ENCODE measurements at regions not wholly inside any gene's neighbourhood (a gene's known extent, or its start where the extent isn't known, plus 50 kb on each side); places are given as distances from the start of the nearest gene placed in this dataset.

GRCh38 chr10:21144047-21144446 is 246.9 kb upstream of the NEBL start:
- H2AFZ ChIP-seq (ENCODE audit: low read depth, low read length) = no peak overlapping the region
- H3K9me3 ChIP-seq (ENCODE audit: insufficient read depth, low read length) = no peaks in the 10 kb centered on the region
- no peak overlapping the region for H3K9ac ChIP-seq (ENCODE audit: low read length)
- no peaks in the 10 kb centered on the region for H3K79me2 ChIP-seq (ENCODE audit: low read length)
- no peak for TF ChIP-seq CTCF (IDR thresholded peaks at IDR 0.05; ENCODE audit: low read depth, low read length)
- no peak for TF ChIP-seq EZH2phosphoT487 (IDR thresholded peaks at IDR 0.05; ENCODE audit: low read depth)
- H3K4me1 ChIP-seq (ENCODE audit: low read length) = no peaks in the 10 kb centered on the region
- H3K27me3 ChIP-seq (ENCODE audit: low read depth, low read length) = no peaks in the 10 kb centered on the region
- no peak overlapping the region for H3K4me3 ChIP-seq (ENCODE audit: low read length)
- H3K36me3 ChIP-seq (replicated peaks; ENCODE audit: low read depth, low read length) = no peaks in the 10 kb centered on the region
- no peaks in the 10 kb centered on the region for H4K20me1 ChIP-seq (ENCODE audit: insufficient read depth, low read length)
- H3K4me2 ChIP-seq (ENCODE audit: low read length) = no peak overlapping the region
- H3K27ac ChIP-seq (ENCODE audit: low read length) = no peak overlapping the region

GRCh38 chr10:21141946-21142492 is 244.9 kb upstream of the NEBL start:
- Histone ChIP-seq H3K9me3 (ENCODE audit: insufficient read depth, low read length) (no peaks in the 10 kb centered on the region), H3K36me3 (replicated peaks; ENCODE audit: low read depth, low read length) (no peaks in the 10 kb centered on the region), H3K4me1 (ENCODE audit: low read length) (no peaks in the 10 kb centered on the region), H4K20me1 (ENCODE audit: insufficient read depth, low read length) (no peaks in the 10 kb centered on the region), H3K79me2 (ENCODE audit: low read length) (no peaks in the 10 kb centered on the region), H3K4me2 (ENCODE audit: low read length) (no peak overlapping the region), H3K4me3 (ENCODE audit: low read length) (no peak overlapping the region), H3K9ac (ENCODE audit: low read length) (no peak overlapping the region), H3K27me3 (ENCODE audit: low read depth, low read length) (no peaks in the 10 kb centered on the region), H2AFZ (ENCODE audit: low read depth, low read length) (no peak overlapping the region), H3K27ac (ENCODE audit: low read length) (no peak overlapping the region)
- TF ChIP-seq CTCF (IDR thresholded peaks at IDR 0.05; ENCODE audit: low read depth, low read length) (no peak), EZH2phosphoT487 (IDR thresholded peaks at IDR 0.05; ENCODE audit: low read depth) (no peak)

GRCh38 chr10:21138769-21139340 is 241.7 kb upstream of the NEBL start:
- Histone ChIP-seq H3K9me3 (ENCODE audit: insufficient read depth, low read length) (no peaks in the 10 kb centered on the region), H3K4me3 (ENCODE audit: low read length) (no peak overlapping the region), H4K20me1 (ENCODE audit: insufficient read depth, low read length) (no peaks in the 10 kb centered on the region), H3K4me1 (ENCODE audit: low read length) (no peaks in the 10 kb centered on the region), H2AFZ (ENCODE audit: low read depth, low read length) (no peak overlapping the region), H3K79me2 (ENCODE audit: low read length) (no peaks in the 10 kb centered on the region), H3K36me3 (replicated peaks; ENCODE audit: low read depth, low read length) (no peaks in the 10 kb centered on the region), H3K27ac (ENCODE audit: low read length) (no peak overlapping the region), H3K9ac (ENCODE audit: low read length) (no peak overlapping the region), H3K27me3 (ENCODE audit: low read depth, low read length) (no peaks in the 10 kb centered on the region), H3K4me2 (ENCODE audit: low read length) (no peak overlapping the region)
- no peak for TF ChIP-seq EZH2phosphoT487 (IDR thresholded peaks at IDR 0.05; ENCODE audit: low read depth)
- TF ChIP-seq CTCF (IDR thresholded peaks at IDR 0.05; ENCODE audit: low read depth, low read length) = no peak

- TF ChIP-seq EZH2phosphoT487 (IDR thresholded peaks at IDR 0.05; ENCODE audit: low read depth) (no peak), CTCF (IDR thresholded peaks at IDR 0.05; ENCODE audit: low read depth, low read length) (no peak)
- Histone ChIP-seq H3K4me2 (ENCODE audit: low read length) (no peak overlapping the region), H3K9me3 (ENCODE audit: insufficient read depth, low read length) (no peaks in the 10 kb centered on the region), H4K20me1 (ENCODE audit: insufficient read depth, low read length) (no peaks in the 10 kb centered on the region), H3K36me3 (replicated peaks; ENCODE audit: low read depth, low read length) (no peaks in the 10 kb centered on the region), H3K4me3 (ENCODE audit: low read length) (no peak overlapping the region), H2AFZ (ENCODE audit: low read depth, low read length) (no peak overlapping the region), H3K27ac (ENCODE audit: low read length) (no peak overlapping the region), H3K79me2 (ENCODE audit: low read length) (no peaks in the 10 kb centered on the region), H3K4me1 (ENCODE audit: low read length) (no peaks in the 10 kb centered on the region), H3K27me3 (ENCODE audit: low read depth, low read length) (no peaks in the 10 kb centered on the region), H3K9ac (ENCODE audit: low read length) (no peak overlapping the region)
Observed at GRCh38 chr10:21135023-21135931, 238.2 kb upstream of the NEBL start.

Data from OCI-LY3 (cell line).